ENCODE measurements at regions not wholly inside any gene's neighbourhood (a gene's known extent, or its start where the extent isn't known, plus 50 kb on each side); places are given as distances from the start of the nearest gene placed in this dataset.

DNA sequence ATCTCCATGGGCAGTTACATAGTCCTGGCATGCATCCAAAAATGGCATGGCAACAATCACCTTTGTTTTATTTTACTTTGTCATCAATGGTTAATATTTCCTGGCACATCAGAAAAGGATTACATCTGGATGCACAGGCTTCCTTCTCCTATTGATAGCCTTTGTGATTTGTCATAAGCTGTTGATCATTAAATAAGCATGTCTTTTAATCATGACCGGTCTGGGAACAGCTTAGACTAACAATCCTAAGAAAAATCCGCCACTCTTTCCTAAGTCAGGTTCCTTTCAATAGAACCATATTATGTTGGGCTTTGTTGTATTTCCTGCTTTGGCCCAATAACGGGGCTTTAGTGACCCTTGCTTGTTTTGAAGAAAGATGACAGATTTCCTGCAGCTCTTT is 330.6 kb downstream of the DUSP10 start:
- TF ChIP-seq, protein P1, sequence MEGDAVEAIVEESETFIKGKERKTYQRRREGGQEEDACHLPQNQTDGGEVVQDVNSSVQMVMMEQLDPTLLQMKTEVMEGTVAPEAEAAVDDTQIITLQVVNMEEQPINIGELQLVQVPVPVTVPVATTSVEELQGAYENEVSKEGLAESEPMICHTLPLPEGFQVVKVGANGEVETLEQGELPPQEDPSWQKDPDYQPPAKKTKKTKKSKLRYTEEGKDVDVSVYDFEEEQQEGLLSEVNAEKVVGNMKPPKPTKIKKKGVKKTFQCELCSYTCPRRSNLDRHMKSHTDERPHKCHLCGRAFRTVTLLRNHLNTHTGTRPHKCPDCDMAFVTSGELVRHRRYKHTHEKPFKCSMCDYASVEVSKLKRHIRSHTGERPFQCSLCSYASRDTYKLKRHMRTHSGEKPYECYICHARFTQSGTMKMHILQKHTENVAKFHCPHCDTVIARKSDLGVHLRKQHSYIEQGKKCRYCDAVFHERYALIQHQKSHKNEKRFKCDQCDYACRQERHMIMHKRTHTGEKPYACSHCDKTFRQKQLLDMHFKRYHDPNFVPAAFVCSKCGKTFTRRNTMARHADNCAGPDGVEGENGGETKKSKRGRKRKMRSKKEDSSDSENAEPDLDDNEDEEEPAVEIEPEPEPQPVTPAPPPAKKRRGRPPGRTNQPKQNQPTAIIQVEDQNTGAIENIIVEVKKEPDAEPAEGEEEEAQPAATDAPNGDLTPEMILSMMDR (conservative IDR thresholded peaks at IDR 0.05) = no peak
- no peak for TF ChIP-seq ZFX (IDR thresholded peaks at IDR 0.05)
